HepG2 (cell line): ENCODE measurements at regions not wholly inside any gene's neighbourhood (a gene's known extent, or its start where the extent isn't known, plus 50 kb on each side); places are given as distances from the start of the nearest gene placed in this dataset.

Experiments used
- ATAC-seq: fragments of 200-7000 bp; cut with Tn5 transposase; 3 replicates; pipeline ENCODE4 v1.9.1; 2020; ENCODE audit warnings: mild to moderate bottlenecking, moderate library complexity
- BruUV-seq: library from RNA; stranded (reverse); fragments of 400-500 nt; replicated peaks from 2 replicates; lab custom pipeline; 2021; lab: Mats Ljungman, UMichigan
- CTCF ChIA-PET: fragments of 300-600 bp; formaldehyde crosslinking; extraction: SDS; loops from one replicate; lab custom pipeline; 2021; ENCODE audit warnings: low total read pairs, inconsistent platforms, low intra/inter-chr PET ratio; lab: Yijun Ruan, JAX
- POLR2A ChIA-PET: fragments of 350-600 bp; sonication (Branson Sonifier 250); formaldehyde crosslinking; loops from one replicate; lab custom pipeline; 2020; ENCODE audit warnings: antibody characterized with exemption, inconsistent platforms; lab: Yijun Ruan, JAX
- DNase-seq: peaks from one replicate; pipeline ENCODE4 v3.0.0-alpha.2; 2015; ENCODE audit warnings: low spot score
- FAIRE-seq: peaks from 3 replicates; lab custom pipeline; 2011; peaks lifted over from hg19 to GRCh38; lab: Jason Lieb, UNC
- H2AFZ ChIP-seq: one replicate; pipeline ENCODE4 v1.6.1; 2011; ENCODE audit warnings: low read length, inconsistent platforms
- H3K27ac ChIP-seq: fragments of 300-600 bp; 3 replicates; pipeline ENCODE4 v1.8.0; 2011; ENCODE audit warnings: mixed run types, mild to moderate bottlenecking, mixed read lengths, low read length, inconsistent platforms; ENCODE audit not compliant: insufficient read depth; ENCODE audit errors: extremely low read length
- H3K27me3 ChIP-seq, 2 experiments: fragments of 200-600 bp in 1 of 2; 2 replicates in 1 of 2; 3 replicates in 1 of 2; pipeline versions ENCODE4 v1.6.0 to v1.8.0; 2011; ENCODE audit warnings: low read length in 2 of 2, mild to moderate bottlenecking in 2 of 2, moderate library complexity in 2 of 2, inconsistent platforms in 1 of 2; ENCODE audit not compliant: insufficient read depth in 2 of 2, control insufficient read depth in 1 of 2
- H3K36me3 ChIP-seq, 2 experiments: fragments of 200-600 bp in 1 of 2; replicated peaks in 1 of 2; 2 replicates in 1 of 2; 3 replicates in 1 of 2; pipeline versions ENCODE4 v1.5.1 to v1.8.0; 2011; ENCODE audit warnings: low read length in 2 of 2, inconsistent platforms in 1 of 2; ENCODE audit not compliant: insufficient read depth in 2 of 2, control insufficient read depth in 1 of 2
- H3K4me1 ChIP-seq: 2 replicates; pipeline ENCODE4 v1.5.1; 2012; ENCODE audit warnings: low read length, inconsistent platforms; ENCODE audit not compliant: insufficient read depth
- H3K4me2 ChIP-seq: 2 replicates; pipeline ENCODE4 v1.6.0; 2011; ENCODE audit warnings: low read depth, low read length, inconsistent platforms
- H3K4me3 ChIP-seq, 3 experiments: fragments of 200-600 bp in 1 of 3; sonication (generic), shearing (Covaris generic) in 1 of 3; replicated peaks in 1 of 3; 2 replicates each; pipeline ENCODE4 v1.5.1; 2011 to 2016; ENCODE audit warnings: low read length in 3 of 3, inconsistent platforms in 2 of 3, low read depth in 2 of 3, mild to moderate bottlenecking in 2 of 3, control low read depth in 1 of 3, mixed read lengths in 1 of 3; ENCODE audit not compliant: insufficient read depth in 1 of 3
- H3K79me2 ChIP-seq: one replicate; pipeline ENCODE4 v1.6.1; 2011; ENCODE audit warnings: low read length, inconsistent platforms; ENCODE audit not compliant: insufficient read depth
- H3K9ac ChIP-seq: 2 replicates; pipeline ENCODE4 v1.6.0; 2011; ENCODE audit warnings: mild to moderate bottlenecking, low read depth, low read length, inconsistent platforms; ENCODE audit not compliant: insufficient read depth
- H3K9me3 ChIP-seq: 2 replicates; pipeline ENCODE4 v1.5.1; 2012; ENCODE audit warnings: mild to moderate bottlenecking, low read length
- H4K20me1 ChIP-seq: 2 replicates; pipeline ENCODE4 v1.6.0; 2011; ENCODE audit warnings: inconsistent platforms, mild to moderate bottlenecking, low read length, moderate library complexity; ENCODE audit not compliant: insufficient read depth
- HMG20B ChIP-seq: conservative IDR thresholded peaks from 2 replicates; pipeline ENCODE4 v1.6.1; 2016; ENCODE audit warnings: missing genetic modification reagents, missing compliant biosample characterization
- PCBP1 ChIP-seq: fragments of 200-400 bp; formaldehyde crosslinking; IDR thresholded peaks from 2 replicates; pipeline ENCODE4 v1.6.1; 2017; ENCODE audit warnings: mild to moderate bottlenecking, low read depth, low read length, borderline replicate concordance
- ZNF256 ChIP-seq: sonication (generic); formaldehyde crosslinking; conservative IDR thresholded peaks from 2 replicates; pipeline ENCODE4 v1.4.0; 2020; ENCODE audit warnings: missing genetic modification reagents
- ZNF460 ChIP-seq: sonication (generic); formaldehyde crosslinking; IDR thresholded peaks from 2 replicates; pipeline ENCODE4 v1.5.1; 2020; ENCODE audit warnings: missing genetic modification reagents, mild to moderate bottlenecking, borderline replicate concordance
- ZNF83 ChIP-seq: sonication (generic); formaldehyde crosslinking; IDR thresholded peaks from 2 replicates; pipeline ENCODE4 v1.4.0; 2020; ENCODE audit warnings: missing genetic modification reagents, mild to moderate bottlenecking, borderline replicate concordance
- WGBS: methylation state at CpG from one replicate; pipeline ENCODE4 v1.1.6; 2017; ENCODE audit warnings: low lambda C conversion rate; 5-methylcytosine and 5-hydroxymethylcytosine counted together
- in situ Hi-C: cut with HindIII; loops from 2 replicates; pipeline ENCODE4 v1.10.0; 2017; ENCODE audit warnings: low pct_unique_long_range_greater_than_20kb; ENCODE audit not compliant: extremely low pct_ligation_motif_present
- intact Hi-C: fragments of 100-400 bp; cut with micrococcal nuclease; formaldehyde crosslinking; loops from one replicate; pipeline ENCODE4 v1.10.0; 2022; ENCODE audit not compliant: unreplicated experiment
- TF ChIP-seq, protein P1 (sequence below): sonication (generic); formaldehyde crosslinking; IDR thresholded peaks from 2 replicates; pipeline ENCODE4 v1.8.0; 2022; ENCODE audit warnings: mild to moderate bottlenecking, missing genetic modification reagents
- TF ChIP-seq, protein P2 (sequence below): sonication (generic); formaldehyde crosslinking; IDR thresholded peaks from 2 replicates; pipeline ENCODE4 v1.4.0; 2020; ENCODE audit warnings: missing genetic modification reagents

DNA sequence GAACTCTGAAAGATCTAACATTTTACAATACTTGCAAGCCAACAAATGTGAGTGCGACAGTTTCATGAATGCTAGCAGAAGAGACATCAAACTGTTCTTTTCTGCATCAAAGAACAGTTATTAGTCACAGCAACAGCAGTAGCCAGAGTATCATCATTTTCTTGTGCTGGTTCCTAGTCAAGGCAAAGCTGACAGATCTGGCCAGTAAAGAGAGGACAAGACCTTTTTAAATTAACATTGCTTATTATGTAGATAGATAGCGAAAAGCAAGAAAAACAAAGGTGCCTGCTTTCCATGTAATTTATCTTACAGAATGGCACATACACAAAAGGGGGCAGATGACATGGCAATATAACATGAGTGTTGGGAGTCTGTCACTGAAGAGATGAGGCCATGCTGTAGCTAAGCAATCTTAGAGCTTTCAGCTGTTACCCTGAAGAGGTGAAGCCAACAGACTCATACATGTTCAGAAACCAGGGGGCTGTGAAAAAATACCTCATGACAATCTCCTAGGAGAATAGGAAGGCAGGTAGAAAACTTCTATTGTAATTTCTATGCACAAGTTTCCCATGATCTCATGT, 626.6 kb upstream of the TYRP1 start:
- DNase-seq, result no peak
- POLR2A ChIA-PET, result no interaction called here
- 2% methylated on average over 2 of the region's 2 CpGs for WGBS
- H3K9ac ChIP-seq, result no peak overlapping the region
- no peak for FAIRE-seq
- no peaks in the 10 kb centered on the region for H3K36me3 ChIP-seq
- no peak overlapping the region for H2AFZ ChIP-seq
- no peak for ATAC-seq
- no peak overlapping the region for H3K27ac ChIP-seq
- H3K79me2 ChIP-seq, result no peaks in the 10 kb centered on the region
- TF ChIP-seq, protein P1, sequence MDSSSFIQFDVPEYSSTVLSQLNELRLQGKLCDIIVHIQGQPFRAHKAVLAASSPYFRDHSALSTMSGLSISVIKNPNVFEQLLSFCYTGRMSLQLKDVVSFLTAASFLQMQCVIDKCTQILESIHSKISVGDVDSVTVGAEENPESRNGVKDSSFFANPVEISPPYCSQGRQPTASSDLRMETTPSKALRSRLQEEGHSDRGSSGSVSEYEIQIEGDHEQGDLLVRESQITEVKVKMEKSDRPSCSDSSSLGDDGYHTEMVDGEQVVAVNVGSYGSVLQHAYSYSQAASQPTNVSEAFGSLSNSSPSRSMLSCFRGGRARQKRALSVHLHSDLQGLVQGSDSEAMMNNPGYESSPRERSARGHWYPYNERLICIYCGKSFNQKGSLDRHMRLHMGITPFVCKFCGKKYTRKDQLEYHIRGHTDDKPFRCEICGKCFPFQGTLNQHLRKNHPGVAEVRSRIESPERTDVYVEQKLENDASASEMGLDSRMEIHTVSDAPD (CRISPR knock-in tag), result no peak
- TF ChIP-seq PCBP1 (no peak), ZNF83 (CRISPR knock-in tag) (no peak), ZNF256 (CRISPR knock-in tag) (no peak), ZNF460 (CRISPR knock-in tag) (no peak), HMG20B (CRISPR knock-in tag) (no peak)
- TF ChIP-seq, protein P2, sequence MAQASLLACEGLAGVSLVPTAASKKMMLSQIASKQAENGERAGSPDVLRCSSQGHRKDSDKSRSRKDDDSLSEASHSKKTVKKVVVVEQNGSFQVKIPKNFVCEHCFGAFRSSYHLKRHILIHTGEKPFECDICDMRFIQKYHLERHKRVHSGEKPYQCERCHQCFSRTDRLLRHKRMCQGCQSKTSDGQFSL (CRISPR knock-in tag), result no peak
- TF ChIP-seq, all 625 proteins: peak for 0
- H3K4me2 ChIP-seq, result no peak overlapping the region
- in situ Hi-C loops, result no loop called here
- no peaks in the 10 kb centered on the region for H3K4me1 ChIP-seq
- no peaks in the 10 kb centered on the region for H4K20me1 ChIP-seq
- intact Hi-C loops, result no loop called here
- CTCF ChIA-PET, result no interaction called here
- no peak overlapping the region for H3K4me3 ChIP-seq
- no TSS peak for BruUV-seq
- H3K27me3 ChIP-seq, result no peaks in the 10 kb centered on the region
- H3K9me3 ChIP-seq, result peaks cover 91% of the 10 kb centered on the region
